Transverse colon (tissue), 4 donors: ENCODE measurements at regions not wholly inside any gene's neighbourhood (a gene's known extent, or its start where the extent isn't known, plus 50 kb on each side); places are given as distances from the start of the nearest gene placed in this dataset.

Experiments
- EP300 ChIP-seq: sonication (generic); formaldehyde crosslinking; IDR thresholded peaks from one replicate; pipeline ENCODE4 v1.6.1; 2017; ENCODE audit warnings: antibody characterized with exemption, low read depth
- POLR2A ChIP-seq: fragments of 450-650 bp; IDR thresholded peaks from one replicate; pipeline ENCODE4 v1.6.1; 2016; ENCODE audit warnings: antibody characterized with exemption, mild to moderate bottlenecking, moderate library complexity
- POLR2AphosphoS5 ChIP-seq, 3 donors: sonication (generic); formaldehyde crosslinking; IDR thresholded peaks; one replicate each; pipeline ENCODE4 v1.6.1; 2016; ENCODE audit warnings: antibody characterized with exemption in 3 of 3
- TF ChIP-seq, protein P1 (sequence below), 5 experiments: fragments of 200-600 bp in 3 of 5; fragments of 450-650 bp in 2 of 5; sonication (generic) in 3 of 5; IDR thresholded peaks; 1 replicate in 2 of 5; 2 replicates in 3 of 5; pipeline ENCODE4 v1.5.1; 2016 to 2017; ENCODE audit warnings: antibody characterized with exemption in 5 of 5, inconsistent platforms in 3 of 5, mild to moderate bottlenecking in 2 of 5, moderate library complexity in 1 of 5

DNA sequence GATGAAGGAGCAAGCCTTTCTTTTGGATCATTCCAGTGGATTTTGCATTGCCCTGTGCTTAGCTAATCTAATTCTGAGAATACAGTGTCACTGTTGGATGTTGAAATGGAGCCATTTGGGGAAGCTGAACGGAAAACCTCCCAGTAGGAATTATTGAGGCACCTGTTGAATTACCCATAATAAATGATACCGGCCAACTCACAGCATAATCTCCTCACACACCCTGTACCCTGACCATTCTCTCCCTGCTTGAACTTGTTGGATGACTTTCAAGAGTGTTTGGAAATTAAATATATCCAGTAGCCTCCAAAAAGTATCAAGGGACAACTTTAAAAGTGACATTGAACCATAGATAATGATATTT lies 171.4 kb upstream of the HES1 start:
- no peak for TF ChIP-seq POLR2AphosphoS5 (IDR thresholded peaks at IDR 0.05)
- TF ChIP-seq, protein P1, sequence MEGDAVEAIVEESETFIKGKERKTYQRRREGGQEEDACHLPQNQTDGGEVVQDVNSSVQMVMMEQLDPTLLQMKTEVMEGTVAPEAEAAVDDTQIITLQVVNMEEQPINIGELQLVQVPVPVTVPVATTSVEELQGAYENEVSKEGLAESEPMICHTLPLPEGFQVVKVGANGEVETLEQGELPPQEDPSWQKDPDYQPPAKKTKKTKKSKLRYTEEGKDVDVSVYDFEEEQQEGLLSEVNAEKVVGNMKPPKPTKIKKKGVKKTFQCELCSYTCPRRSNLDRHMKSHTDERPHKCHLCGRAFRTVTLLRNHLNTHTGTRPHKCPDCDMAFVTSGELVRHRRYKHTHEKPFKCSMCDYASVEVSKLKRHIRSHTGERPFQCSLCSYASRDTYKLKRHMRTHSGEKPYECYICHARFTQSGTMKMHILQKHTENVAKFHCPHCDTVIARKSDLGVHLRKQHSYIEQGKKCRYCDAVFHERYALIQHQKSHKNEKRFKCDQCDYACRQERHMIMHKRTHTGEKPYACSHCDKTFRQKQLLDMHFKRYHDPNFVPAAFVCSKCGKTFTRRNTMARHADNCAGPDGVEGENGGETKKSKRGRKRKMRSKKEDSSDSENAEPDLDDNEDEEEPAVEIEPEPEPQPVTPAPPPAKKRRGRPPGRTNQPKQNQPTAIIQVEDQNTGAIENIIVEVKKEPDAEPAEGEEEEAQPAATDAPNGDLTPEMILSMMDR (IDR thresholded peaks at IDR 0.05) = no peak
- no peak for TF ChIP-seq POLR2A
- no peak for TF ChIP-seq EP300
